ENCODE measurements at regions not wholly inside any gene's neighbourhood (a gene's known extent, or its start where the extent isn't known, plus 50 kb on each side); places are given as distances from the start of the nearest gene placed in this dataset.

GRCh38 chr4:36884151-36884550 is 360.4 kb upstream of the NWD2 start:
- DNase-seq (ENCODE audit: extremely low read depth in 1 of 4, low spot score in 3 of 4) (peak in 1 of 4 experiments; percentile 16), ATAC-seq (no peak), FAIRE-seq (no peak)
- Histone ChIP-seq H3K9ac (ENCODE audit: insufficient read depth in 1 of 2, low read depth in 2 of 2, low read length in 2 of 2) (no peak overlapping the region), H3K27me3 (ENCODE audit: control insufficient read depth in 2 of 2, insufficient read depth in 2 of 2, low read length in 2 of 2) (no peaks in the 10 kb centered on the region), H3K4me3 (no peak overlapping the region), H3K4me2 (ENCODE audit: insufficient read depth, low read length) (no peak overlapping the region), H3K4me1 (replicated peaks in 1 of 2; ENCODE audit: control insufficient read depth in 2 of 2, insufficient read depth in 2 of 2, low read length in 2 of 2) (no peaks in the 10 kb centered on the region), H3K27ac (ENCODE audit: extremely low read depth, low read depth, low read length) (no peak overlapping the region), H3K36me3 (ENCODE audit: control insufficient read depth, insufficient read depth, low read length) (no peaks in the 10 kb centered on the region), H3K9me3 (replicated peaks; ENCODE audit: control insufficient read depth, insufficient read depth, low read depth, low read length) (no peaks in the 10 kb centered on the region), H3K79me2 (ENCODE audit: control insufficient read depth, insufficient read depth, low read length) (no peaks in the 10 kb centered on the region), H2AFZ (ENCODE audit: low read depth, low read length) (no peak overlapping the region), H3K9me1 (ENCODE audit: control insufficient read depth, insufficient read depth, low read length) (no peaks in the 10 kb centered on the region), H4K20me1 (replicated peaks; ENCODE audit: control insufficient read depth, insufficient read depth, low read length) (no peaks in the 10 kb centered on the region)
- ChIA-PET CTCF (ENCODE audit: low intra/inter-chr PET ratio) (no interaction called here), POLR2A (no interaction called here)
- 4% methylated on average over 3 of the region's 3 CpGs for WGBS (ENCODE audit: insufficient coverage, low coverage, missing lambda C conversion rate)
- in situ Hi-C loops (cut with MboI) (no loop called here), intact Hi-C loops (cut with micrococcal nuclease) (no loop called here)
- no TSS peak for BruUV-seq (replicated peaks)
- TF ChIP-seq, protein P1, sequence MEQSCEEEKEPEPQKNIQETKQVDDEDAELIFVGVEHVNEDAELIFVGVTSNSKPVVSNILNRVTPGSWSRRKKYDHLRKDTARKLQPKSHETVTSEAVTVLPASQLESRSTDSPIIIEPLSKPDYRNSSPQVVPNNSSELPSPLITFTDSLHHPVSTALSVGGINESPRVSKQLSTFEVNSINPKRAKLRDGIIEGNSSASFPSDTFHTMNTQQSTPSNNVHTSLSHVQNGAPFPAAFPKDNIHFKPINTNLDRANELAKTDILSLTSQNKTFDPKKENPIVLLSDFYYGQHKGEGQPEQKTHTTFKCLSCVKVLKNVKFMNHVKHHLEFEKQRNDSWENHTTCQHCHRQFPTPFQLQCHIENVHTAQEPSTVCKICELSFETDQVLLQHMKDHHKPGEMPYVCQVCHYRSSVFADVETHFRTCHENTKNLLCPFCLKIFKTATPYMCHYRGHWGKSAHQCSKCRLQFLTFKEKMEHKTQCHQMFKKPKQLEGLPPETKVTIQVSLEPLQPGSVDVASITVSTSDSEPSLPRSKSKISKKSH (CRISPR knock-in tag; IDR thresholded peaks at IDR 0.05) = no peak
- TF ChIP-seq SIN3B (IDR thresholded peaks at IDR 0.05; ENCODE audit: low read depth) (no peak), MIER1 (IDR thresholded peaks at IDR 0.05; ENCODE audit: low read depth) (no peak), SUPT5H (IDR thresholded peaks at IDR 0.05) (no peak)

GRCh38 chr4:36891971-36892370 is 352.6 kb upstream of the NWD2 start:
- FAIRE-seq = no peak
- Histone ChIP-seq H3K4me3 (no peak overlapping the region), H3K9me3 (replicated peaks; ENCODE audit: control insufficient read depth, insufficient read depth, low read depth, low read length) (no peaks in the 10 kb centered on the region), H3K9me1 (ENCODE audit: control insufficient read depth, insufficient read depth, low read length) (no peaks in the 10 kb centered on the region), H3K27me3 (ENCODE audit: control insufficient read depth in 2 of 2, insufficient read depth in 2 of 2, low read length in 2 of 2) (no peaks in the 10 kb centered on the region), H3K79me2 (ENCODE audit: control insufficient read depth, insufficient read depth, low read length) (no peaks in the 10 kb centered on the region), H3K9ac (ENCODE audit: insufficient read depth in 1 of 2, low read depth in 2 of 2, low read length in 2 of 2) (no peak overlapping the region), H3K27ac (ENCODE audit: extremely low read depth, low read depth, low read length) (no peak overlapping the region), H3K36me3 (ENCODE audit: control insufficient read depth, insufficient read depth, low read length) (no peaks in the 10 kb centered on the region), H2AFZ (ENCODE audit: low read depth, low read length) (no peak overlapping the region), H4K20me1 (replicated peaks; ENCODE audit: control insufficient read depth, insufficient read depth, low read length) (no peaks in the 10 kb centered on the region), H3K4me2 (ENCODE audit: insufficient read depth, low read length) (no peak overlapping the region), H3K4me1 (replicated peaks in 1 of 2; ENCODE audit: control insufficient read depth in 2 of 2, insufficient read depth in 2 of 2, low read length in 2 of 2) (no peaks in the 10 kb centered on the region)
- intact Hi-C loops (cut with micrococcal nuclease) (no loop called here), in situ Hi-C loops (cut with MboI) (no loop called here)
- DNase-seq (ENCODE audit: extremely low read depth in 1 of 4, low spot score in 3 of 4) = no peak
- 42% methylated on average over 2 of the region's 2 CpGs for WGBS (ENCODE audit: insufficient coverage, low coverage, missing lambda C conversion rate)
- no TSS peak for BruUV-seq (replicated peaks)
- ChIA-PET POLR2A (no interaction called here), CTCF (ENCODE audit: low intra/inter-chr PET ratio) (no interaction called here)
- ATAC-seq = no peak
- TF ChIP-seq ETV5 (CRISPR knock-in tag; IDR thresholded peaks at IDR 0.05; ENCODE audit: low read depth) = no peak
- no peak for TF ChIP-seq ZKSCAN1 (IDR thresholded peaks at IDR 0.05; ENCODE audit: low read depth, low read length)
- no peak for TF ChIP-seq ZBTB40 (IDR thresholded peaks at IDR 0.05)
- no peak for TF ChIP-seq ZBTB40 (CRISPR knock-in tag; IDR thresholded peaks at IDR 0.05)
